DND-41 (cell line): ENCODE measurements at regions not wholly inside any gene's neighbourhood (a gene's known extent, or its start where the extent isn't known, plus 50 kb on each side); places are given as distances from the start of the nearest gene placed in this dataset.

ENCODE experiments used
- CTCF ChIP-seq: IDR thresholded peaks from 2 replicates; pipeline ENCODE4 v1.5.1; 2012; ENCODE audit warnings: borderline replicate concordance, low read length, moderate library complexity, mild to moderate bottlenecking; ENCODE audit not compliant: poor library complexity, severe bottlenecking; ENCODE audit errors: extremely low read depth
- EZH2 ChIP-seq: IDR thresholded peaks from 3 replicates; pipeline ENCODE4 v1.6.1; 2012; ENCODE audit warnings: borderline replicate concordance, low read depth, mild to moderate bottlenecking, moderate library complexity, low read length, inconsistent platforms; ENCODE audit not compliant: severe bottlenecking

DNA sequence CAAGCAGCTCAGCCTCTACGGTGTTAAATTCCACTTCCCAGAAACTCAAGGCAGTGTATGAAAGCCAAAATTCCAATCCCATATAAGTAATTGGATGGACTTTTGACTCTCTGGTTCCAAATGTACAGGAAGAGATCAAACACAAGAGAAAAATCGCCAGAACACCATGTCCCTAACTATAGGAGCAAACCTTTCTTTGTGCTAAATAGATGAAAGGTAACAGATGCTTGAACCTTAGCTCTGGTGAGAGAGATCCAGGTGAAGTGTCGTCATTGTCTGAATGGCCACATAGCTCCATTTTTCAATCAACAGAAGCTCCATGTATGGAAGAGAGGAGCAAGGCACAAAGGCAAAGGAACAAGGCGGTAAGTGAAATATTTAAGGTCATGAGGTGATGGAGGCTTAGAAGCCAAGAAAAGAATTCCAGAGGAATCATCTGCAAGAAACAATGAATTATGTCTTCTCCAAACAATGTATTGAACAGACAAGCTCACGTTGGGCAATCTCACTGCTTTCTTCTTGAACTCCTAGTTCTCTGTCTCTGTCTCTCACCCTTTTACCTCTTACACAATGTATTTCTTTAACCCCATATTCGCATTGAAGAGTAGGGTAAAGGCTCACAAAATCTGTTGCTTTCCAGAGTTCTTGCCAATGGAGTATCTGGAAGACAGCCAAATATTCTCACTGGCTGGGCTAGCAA is 585.1 kb downstream of the GATA3 start:
- TF ChIP-seq CTCF: no peak
- TF ChIP-seq EZH2: no peak
